NB4 (cell line): ENCODE measurements at regions not wholly inside any gene's neighbourhood (a gene's known extent, or its start where the extent isn't known, plus 50 kb on each side); places are given as distances from the start of the nearest gene placed in this dataset.

Experiments used
- CTCF ChIP-seq: IDR thresholded peaks from one replicate; pipeline ENCODE4 v1.5.1; 2012; ENCODE audit warnings: low read depth, low read length
- MAX ChIP-seq: IDR thresholded peaks from 2 replicates; pipeline ENCODE4 v1.6.1; 2011; ENCODE audit warnings: low read depth, low read length

- TF ChIP-seq CTCF (no peak), MAX (no peak)
These were observed 212.4 kb downstream of the URI1 start for GRCh38 chr19:30154410-30154809.
